Skin epidermis (tissue), 12 donors: ENCODE measurements at regions not wholly inside any gene's neighbourhood (a gene's known extent, or its start where the extent isn't known, plus 50 kb on each side); places are given as distances from the start of the nearest gene placed in this dataset.

ENCODE experiments used
- H3K27ac ChIP-seq, 21 experiments: fragments of 200-600 bp; sonication (generic) in 11 of 21; one replicate each; pipeline ENCODE4 v1.5.0; 2020; ENCODE audit warnings: mild to moderate bottlenecking in 3 of 21, inconsistent platforms in 2 of 21, moderate library complexity in 2 of 21
- H3K4me3 ChIP-seq, 7 experiments: fragments of 200-600 bp; sonication (generic) in 2 of 7; one replicate each; pipeline ENCODE4 v1.5.0; 2020; ENCODE audit warnings: inconsistent platforms in 2 of 7, mild to moderate bottlenecking in 2 of 7, moderate library complexity in 1 of 7

GRCh38 chr10:100612601-100613595 is 77.2 kb downstream of the HIF1AN start:
- Histone ChIP-seq H3K27ac (no peak overlapping the region), H3K4me3 (no peak overlapping the region)

GRCh38 chr10:100613846-100614245 is 78.1 kb downstream of the HIF1AN start:
- H3K27ac ChIP-seq, result no peak overlapping the region
- no peak overlapping the region for H3K4me3 ChIP-seq

GRCh38 chr10:100614429-100615095 is 78.8 kb downstream of the HIF1AN start:
- Histone ChIP-seq H3K27ac (no peak overlapping the region), H3K4me3 (no peak overlapping the region)

GRCh38 chr10:100615241-100615640 is 79.5 kb downstream of the HIF1AN start:
- H3K27ac ChIP-seq, result no peak overlapping the region
- no peak overlapping the region for H3K4me3 ChIP-seq

GRCh38 chr10:100615908-100616307 is 80.2 kb downstream of the HIF1AN start:
- H3K4me3 ChIP-seq, result no peak overlapping the region
- H3K27ac ChIP-seq, result no peak overlapping the region

GRCh38 chr10:100618091-100618615 is 82.4 kb downstream of the HIF1AN start:
- no peak overlapping the region for H3K4me3 ChIP-seq

GRCh38 chr10:100618632-100619255 is 83.0 kb downstream of the HIF1AN start:
- H3K27ac ChIP-seq, result no peak overlapping the region
- no peak overlapping the region for H3K4me3 ChIP-seq

More at GRCh38 chr10:100618091-100618615, 82.4 kb downstream of the HIF1AN start:
- H3K27ac ChIP-seq, result no peak overlapping the region

- H3K4me3 ChIP-seq, result no peak overlapping the region
Observed at GRCh38 chr10:100620087-100620835, 84.5 kb downstream of the HIF1AN start.

GRCh38 chr10:100621360-100622205 is 85.8 kb downstream of the HIF1AN start:
- Histone ChIP-seq H3K4me3 (no peak overlapping the region), H3K27ac (no peak overlapping the region)

More at GRCh38 chr10:100620087-100620835, 84.5 kb downstream of the HIF1AN start:
- no peak overlapping the region for H3K27ac ChIP-seq

GRCh38 chr10:100622946-100623345 is 87.2 kb downstream of the HIF1AN start:
- H3K27ac ChIP-seq, result no peak overlapping the region
- no peak overlapping the region for H3K4me3 ChIP-seq

GRCh38 chr10:100623521-100624230 is 87.9 kb downstream of the HIF1AN start:
- Histone ChIP-seq H3K4me3 (no peak overlapping the region), H3K27ac (no peak overlapping the region)

GRCh38 chr10:100624298-100624697 is 88.6 kb downstream of the HIF1AN start:
- Histone ChIP-seq H3K27ac (no peak overlapping the region), H3K4me3 (no peak overlapping the region)

- Histone ChIP-seq H3K27ac (no peak overlapping the region), H3K4me3 (no peak overlapping the region)
Observed at GRCh38 chr10:100625816-100626215, 90.1 kb downstream of the HIF1AN start.

- Histone ChIP-seq H3K27ac (no peak overlapping the region), H3K4me3 (no peak overlapping the region)
Observed at GRCh38 chr10:100628061-100628460, 92.3 kb downstream of the HIF1AN start.

- H3K4me3 ChIP-seq, result no peak overlapping the region
Observed at GRCh38 chr10:100631192-100631591, 95.4 kb downstream of the HIF1AN start.

GRCh38 chr10:100632027-100632426 is 96.3 kb downstream of the HIF1AN start:
- H3K4me3 ChIP-seq, result no peak overlapping the region
- H3K27ac ChIP-seq, result no peak overlapping the region

More at GRCh38 chr10:100631192-100631591, 95.4 kb downstream of the HIF1AN start:
- no peak overlapping the region for H3K27ac ChIP-seq

GRCh38 chr10:100634034-100634433 is 98.3 kb downstream of the HIF1AN start:
- H3K27ac ChIP-seq, result no peak overlapping the region
- no peak overlapping the region for H3K4me3 ChIP-seq
